22Rv1 (cell line): ENCODE measurements at regions not wholly inside any gene's neighbourhood (a gene's known extent, or its start where the extent isn't known, plus 50 kb on each side); places are given as distances from the start of the nearest gene placed in this dataset.

ENCODE experiments used
- CTCF ChIP-seq: fragments of 450-650 bp; IDR thresholded peaks from 2 replicates; pipeline ENCODE4 v1.5.1; 2017; ENCODE audit warnings: mild to moderate bottlenecking
- ZFX ChIP-seq: fragments of 450-650 bp; IDR thresholded peaks from 2 replicates; pipeline ENCODE4 v1.6.1; 2017; ENCODE audit warnings: antibody characterized with exemption, borderline replicate concordance

- TF ChIP-seq CTCF = no peak
- no peak for TF ChIP-seq ZFX
Observed at GRCh38 chr5:100646691-100647090, 111.5 kb downstream of the FAM174A start.
